K562 (cell line): ENCODE measurements at regions not wholly inside any gene's neighbourhood (a gene's known extent, or its start where the extent isn't known, plus 50 kb on each side); places are given as distances from the start of the nearest gene placed in this dataset.

Experiments
- ATAC-seq: fragments of 200-7000 bp; cut with Tn5 transposase; 3 replicates; pipeline ENCODE4 v1.9.1; 2020; ENCODE audit warnings: moderate library complexity
- BruUV-seq: library from RNA; stranded (reverse); fragments of 400-500 nt; replicated peaks from 2 replicates; lab custom pipeline; 2021; lab: Mats Ljungman, UMichigan
- CTCF ChIA-PET: fragments of 300-600 bp; formaldehyde crosslinking; extraction: SDS; loops from one replicate; lab custom pipeline; 2021; ENCODE audit warnings: low intra/inter-chr PET ratio; lab: Yijun Ruan, JAX
- POLR2A ChIA-PET: fragments of 300-600, 350-650 bp; sonication (Branson Sonifier 250); formaldehyde crosslinking; extraction: SDS; loops from one replicate; lab custom pipeline; 2021; ENCODE audit warnings: antibody characterized with exemption, inconsistent platforms; lab: Yijun Ruan, JAX
- DNase-seq, 4 experiments: peaks; one replicate each; pipeline versions ENCODE4 v3.0.0 to v3.0.0-alpha.2; 2011 to 2018; ENCODE audit warnings: low spot score in 3 of 4, mixed read lengths in 3 of 4; ENCODE audit errors: extremely low read depth in 1 of 4
- FAIRE-seq: peaks from 2 replicates; lab custom pipeline; 2011; peaks lifted over from hg19 to GRCh38; lab: Jason Lieb, UNC
- H2AFZ ChIP-seq: 2 replicates; pipeline ENCODE4 v1.6.0; 2011; ENCODE audit warnings: low read depth, low read length, control low read depth, inconsistent platforms
- H3K27ac ChIP-seq: fragments of 200-600 bp; 3 replicates; pipeline ENCODE4 v1.8.0; 2011; ENCODE audit warnings: low read depth, mild to moderate bottlenecking, control low read depth, inconsistent platforms, low read length, moderate library complexity, mixed read lengths; ENCODE audit errors: extremely low read depth
- H3K27me3 ChIP-seq, 2 experiments: fragments of 300-600 bp in 1 of 2; 2 replicates in 1 of 2; 3 replicates in 1 of 2; pipeline versions ENCODE4 v1.6.0 to v1.8.0; 2011; ENCODE audit warnings: inconsistent platforms in 2 of 2, low read length in 2 of 2, mild to moderate bottlenecking in 1 of 2, mixed read lengths in 1 of 2, moderate library complexity in 1 of 2; ENCODE audit not compliant: control insufficient read depth in 2 of 2, insufficient read depth in 2 of 2
- H3K36me3 ChIP-seq: fragments of 300-600 bp; 3 replicates; pipeline ENCODE4 v1.8.0; 2011; ENCODE audit warnings: mild to moderate bottlenecking, low read length, inconsistent platforms; ENCODE audit not compliant: control insufficient read depth, insufficient read depth
- H3K4me1 ChIP-seq, 2 experiments: fragments of 200-600 bp in 1 of 2; replicated peaks in 1 of 2; 2 replicates in 1 of 2; 3 replicates in 1 of 2; pipeline versions ENCODE4 v1.5.1 to v1.8.0; 2011; ENCODE audit warnings: inconsistent platforms in 2 of 2, low read length in 2 of 2, mild to moderate bottlenecking in 1 of 2, mixed read lengths in 1 of 2, moderate library complexity in 1 of 2; ENCODE audit not compliant: control insufficient read depth in 2 of 2, insufficient read depth in 2 of 2
- H3K4me2 ChIP-seq: 2 replicates; pipeline ENCODE4 v1.6.1; 2011; ENCODE audit warnings: low read length, control low read depth, inconsistent platforms, mixed read lengths; ENCODE audit not compliant: insufficient read depth
- H3K4me3 ChIP-seq: fragments of 200-600 bp; sonication (generic), shearing (Covaris generic); 2 replicates; pipeline ENCODE4 v1.5.1; 2016; ENCODE audit warnings: control low read depth, inconsistent platforms
- H3K79me2 ChIP-seq: fragments of 200-600 bp; 3 replicates; pipeline ENCODE4 v1.8.0; 2011; ENCODE audit warnings: low read length, inconsistent platforms; ENCODE audit not compliant: control insufficient read depth, insufficient read depth
- H3K9ac ChIP-seq, 2 experiments: 2 replicates each; pipeline versions ENCODE4 v1.6.0 to v1.6.1; 2011; ENCODE audit warnings: low read depth in 2 of 2, low read length in 2 of 2, control low read depth in 1 of 2, inconsistent platforms in 1 of 2, mild to moderate bottlenecking in 1 of 2, mixed read lengths in 1 of 2; ENCODE audit not compliant: insufficient read depth in 1 of 2
- H3K9me1 ChIP-seq: one replicate; pipeline ENCODE4 v1.6.0; 2011; ENCODE audit warnings: inconsistent platforms, mild to moderate bottlenecking, low read length, moderate library complexity; ENCODE audit not compliant: control insufficient read depth, insufficient read depth
- H3K9me3 ChIP-seq: replicated peaks from 2 replicates; pipeline ENCODE4 v1.5.1; 2011; ENCODE audit warnings: low read depth, low read length, inconsistent platforms; ENCODE audit not compliant: control insufficient read depth, insufficient read depth
- H4K20me1 ChIP-seq: replicated peaks from 2 replicates; pipeline ENCODE4 v1.6.1; 2011; ENCODE audit warnings: low read length, inconsistent platforms, mixed read lengths; ENCODE audit not compliant: control insufficient read depth, insufficient read depth
- DLX4 ChIP-seq: fragments of 250-450 bp; sonication (Bioruptor Pico); IDR thresholded peaks from 2 replicates; pipeline ENCODE4 v1.6.1; 2021; ENCODE audit warnings: mild to moderate bottlenecking
- MAX ChIP-seq: sonication (generic); formaldehyde crosslinking; IDR thresholded peaks from 2 replicates; pipeline ENCODE4 v1.9.0; 2022; ENCODE audit warnings: mild to moderate bottlenecking, missing genetic modification reagents
- MYC ChIP-seq, 2 experiments: fragments of 250-450 bp in 1 of 2; sonication (Bioruptor Pico) in 1 of 2; IDR thresholded peaks; 2 replicates each; pipeline versions ENCODE4 v1.5.1 to v1.6.1; 2012 to 2021; ENCODE audit warnings: low read depth in 2 of 2, borderline replicate concordance in 1 of 2, improper control_type of control experiment in 1 of 2, low read length in 1 of 2, mild to moderate bottlenecking in 1 of 2, moderate library complexity in 1 of 2
- NRF1 ChIP-seq, 2 experiments: fragments of 450-650 bp; IDR thresholded peaks in 1 of 2; conservative IDR thresholded peaks in 1 of 2; 2 replicates each; pipeline ENCODE4 v1.6.1; 2014; ENCODE audit warnings: mild to moderate bottlenecking in 2 of 2
- PHF21A ChIP-seq: fragments of 450-650 bp; IDR thresholded peaks from 2 replicates; pipeline ENCODE4 v1.6.1; 2017; ENCODE audit warnings: low read depth, borderline replicate concordance
- RAD51 ChIP-seq: fragments of 450-650 bp; IDR thresholded peaks from 2 replicates; pipeline ENCODE4 v1.7.1; 2016; ENCODE audit warnings: low read depth, mild to moderate bottlenecking, borderline replicate concordance
- SAP30 ChIP-seq: fragments of 200-600 bp; sonication (generic); IDR thresholded peaks from 2 replicates; pipeline ENCODE4 v1.6.1; 2012; ENCODE audit warnings: borderline replicate concordance, low read depth, mild to moderate bottlenecking, moderate library complexity, low read length, control low read depth, inconsistent platforms; ENCODE audit not compliant: insufficient read depth, poor library complexity, severe bottlenecking
- USF1 ChIP-seq: sonication (generic); formaldehyde crosslinking; IDR thresholded peaks from 2 replicates; pipeline ENCODE4 v1.9.0; 2022; ENCODE audit warnings: mild to moderate bottlenecking, missing genetic modification reagents
- ZFX ChIP-seq: sonication (generic); formaldehyde crosslinking; IDR thresholded peaks from 2 replicates; pipeline ENCODE4 v1.8.0; 2022; ENCODE audit warnings: mild to moderate bottlenecking, missing genetic modification reagents, moderate library complexity
- ZNF324 ChIP-seq: fragments of 250-450 bp; sonication (Bioruptor Pico); IDR thresholded peaks from 2 replicates; pipeline ENCODE4 v1.4.0; 2020; ENCODE audit warnings: mild to moderate bottlenecking
- WGBS: fragments of 100-300 bp; shearing (Covaris generic); methylation state at CpG from one replicate; pipeline ENCODE4 v1.1.6; 2016; ENCODE audit warnings: low coverage, mixed read lengths; ENCODE audit not compliant: insufficient coverage; ENCODE audit errors: missing lambda C conversion rate; 5-methylcytosine and 5-hydroxymethylcytosine counted together
- in situ Hi-C: fragments of 300-500 bp; cut with MboI; formaldehyde crosslinking; loops from 4 replicates; pipeline ENCODE4 v1.15.0; 2018; ENCODE audit warnings: inconsistent platforms, mixed read lengths
- intact Hi-C: fragments of 100-400 bp; cut with micrococcal nuclease; formaldehyde crosslinking; loops from 2 replicates; pipeline ENCODE4 v1.14.2; 2022
- TF ChIP-seq, protein P1 (sequence below), 2 experiments: fragments of 450-650 bp; conservative IDR thresholded peaks; 2 replicates each; pipeline ENCODE4 v1.6.1; 2017; ENCODE audit warnings: mild to moderate bottlenecking in 2 of 2, moderate library complexity in 2 of 2
- TF ChIP-seq, protein P2 (sequence below): sonication (generic); formaldehyde crosslinking; IDR thresholded peaks from 2 replicates; pipeline ENCODE4 v1.5.0; 2020; ENCODE audit warnings: missing genetic modification reagents

- ATAC-seq, result peak; percentile 75
- CTCF ChIA-PET, result interaction anchor here (0.7 to 1.7 kb wide), 6 partner anchors 105 to 444 kb away, joined by 3 to 7 read pairs (median 4); no protein-coding TSS in a partner anchor
- 7% methylated on average over 8 of the region's 8 CpGs for WGBS
- Histone ChIP-seq H3K9ac (peak overlapping the region in 1 of 2 experiments; percentile 81; a peak in 2 of 4 replicates), H2AFZ (peak overlapping the region; percentile 40; the same call in 1 of the 2 replicates), H3K4me1 (peaks cover 10 to 43% of the 10 kb centered on the region in 2 experiments), H3K4me2 (peak overlapping the region; percentile 33; the same call in 1 of the 2 replicates), H4K20me1 (peaks cover 41% of the 10 kb centered on the region), H3K36me3 (no peaks in the 10 kb centered on the region), H3K9me3 (no peaks in the 10 kb centered on the region), H3K27ac (no peak overlapping the region), H3K27me3 (no peaks in the 10 kb centered on the region)
- intact Hi-C loops, result no loop called here
- peak; percentile 65 to 76 (median 72) for DNase-seq
- BruUV-seq, result no TSS peak
- no peak for FAIRE-seq
- POLR2A ChIA-PET, result interaction anchor here (0.5 to 1.4 kb wide), 6 partner anchors 10 to 341 kb away, joined by 3 to 11 read pairs (median 4); no protein-coding TSS in a partner anchor
- in situ Hi-C loops, result no loop called here
- TF ChIP-seq ZNF324 (no peak), NRF1 (conservative IDR thresholded peaks at IDR 0.05 in 1 of 2, IDR thresholded peaks at IDR 0.05 in 1 of 2) (peak; percentile 43 to 58; a peak in 3 of 4 replicates), MYC (IDR thresholded peaks at IDR 0.05; ENCODE audit: low read depth, low read length) (peak; percentile 47; the same call in 1 of the 2 replicates), MYC (CRISPR knock-in tag; IDR thresholded peaks at IDR 0.05; ENCODE audit: borderline replicate concordance, low read depth) (no peak), RAD51 (peak; percentile 69; the same call in 1 of the 2 replicates), SAP30 (peak; percentile 37), PHF21A (no peak), MAX (peak; percentile 82), ZFX (CRISPR knock-in tag) (0 out of 2 replicates have a peak, but pooled peaks have one; percentile 8), DLX4 (CRISPR knock-in tag) (no peak), USF1 (CRISPR knock-in tag) (peak; percentile 86)
- TF ChIP-seq, protein P1, sequence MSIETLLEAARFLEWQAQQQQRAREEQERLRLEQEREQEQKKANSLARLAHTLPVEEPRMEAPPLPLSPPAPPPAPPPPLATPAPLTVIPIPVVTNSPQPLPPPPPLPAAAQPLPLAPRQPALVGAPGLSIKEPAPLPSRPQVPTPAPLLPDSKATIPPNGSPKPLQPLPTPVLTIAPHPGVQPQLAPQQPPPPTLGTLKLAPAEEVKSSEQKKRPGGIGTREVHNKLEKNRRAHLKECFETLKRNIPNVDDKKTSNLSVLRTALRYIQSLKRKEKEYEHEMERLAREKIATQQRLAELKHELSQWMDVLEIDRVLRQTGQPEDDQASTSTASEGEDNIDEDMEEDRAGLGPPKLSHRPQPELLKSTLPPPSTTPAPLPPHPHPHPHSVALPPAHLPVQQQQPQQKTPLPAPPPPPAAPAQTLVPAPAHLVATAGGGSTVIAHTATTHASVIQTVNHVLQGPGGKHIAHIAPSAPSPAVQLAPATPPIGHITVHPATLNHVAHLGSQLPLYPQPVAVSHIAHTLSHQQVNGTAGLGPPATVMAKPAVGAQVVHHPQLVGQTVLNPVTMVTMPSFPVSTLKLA (conservative IDR thresholded peaks at IDR 0.05), result peak in 1 of 2 experiments; percentile 66; a peak in 3 of 4 replicates
- TF ChIP-seq, protein P2, sequence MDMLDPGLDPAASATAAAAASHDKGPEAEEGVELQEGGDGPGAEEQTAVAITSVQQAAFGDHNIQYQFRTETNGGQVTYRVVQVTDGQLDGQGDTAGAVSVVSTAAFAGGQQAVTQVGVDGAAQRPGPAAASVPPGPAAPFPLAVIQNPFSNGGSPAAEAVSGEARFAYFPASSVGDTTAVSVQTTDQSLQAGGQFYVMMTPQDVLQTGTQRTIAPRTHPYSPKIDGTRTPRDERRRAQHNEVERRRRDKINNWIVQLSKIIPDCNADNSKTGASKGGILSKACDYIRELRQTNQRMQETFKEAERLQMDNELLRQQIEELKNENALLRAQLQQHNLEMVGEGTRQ (CRISPR knock-in tag), result peak; percentile 73
- TF ChIP-seq, all 486 proteins: peak for 9
- Histone ChIP-seq H3K9me1 (no peaks in the 10 kb centered on the region), H3K4me3 (no peak overlapping the region), H3K79me2 (peaks cover 5% of the 10 kb centered on the region; the same call in 1 of the 3 replicates)
Measured at GRCh38 chr16:85274924-85275323, 162.7 kb upstream of the CIBAR2 start.
